ENCODE measurements at regions not wholly inside any gene's neighbourhood (a gene's known extent, or its start where the extent isn't known, plus 50 kb on each side); places are given as distances from the start of the nearest gene placed in this dataset.

DNA sequence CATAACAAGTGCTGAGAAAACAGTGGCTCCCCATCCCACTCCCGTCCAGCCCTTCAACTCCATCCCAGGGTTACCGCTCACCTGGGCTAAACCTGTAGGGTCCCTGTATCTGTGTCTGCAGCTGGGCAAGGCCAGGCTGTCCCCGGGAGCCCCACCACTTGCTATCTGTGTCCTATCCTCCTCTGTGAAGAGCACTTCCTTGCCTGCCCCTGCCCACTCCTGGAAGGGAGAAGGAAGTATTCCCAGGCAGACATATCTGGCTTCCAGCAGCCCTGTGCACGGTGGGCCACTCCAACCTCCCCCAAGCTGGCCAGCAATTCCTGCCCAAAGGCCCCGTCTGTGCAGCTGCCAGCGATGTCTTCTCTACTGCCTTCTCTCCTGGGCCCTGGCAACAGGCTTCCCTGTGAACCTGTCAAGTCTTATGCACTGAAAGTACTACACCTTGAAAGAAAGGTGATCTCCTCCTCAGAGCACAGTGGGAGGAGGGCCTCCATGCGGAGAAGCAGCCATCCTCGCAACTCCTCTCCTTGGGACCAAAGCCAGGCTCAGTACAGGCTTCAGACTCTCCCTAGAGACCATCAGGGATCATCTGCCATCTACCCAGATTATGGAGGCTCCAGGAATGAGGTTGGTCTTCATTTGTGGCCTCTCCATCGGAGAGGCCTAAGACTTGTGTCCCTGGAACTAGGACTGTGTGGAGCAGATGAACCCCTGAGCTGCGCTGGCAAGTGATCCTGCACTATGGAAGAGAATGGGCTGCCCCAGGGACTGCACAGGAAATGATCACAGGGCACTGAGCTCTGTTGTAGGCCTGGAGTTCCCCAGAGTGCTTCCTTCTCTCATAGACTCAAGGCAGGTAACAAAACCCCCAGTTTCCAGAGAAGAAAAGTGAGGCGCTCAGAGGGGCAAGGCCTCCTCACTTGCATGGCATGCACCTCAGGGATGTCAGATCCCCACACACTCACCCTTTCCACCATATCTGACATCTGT, 663.6 kb downstream of the BCL11B start:
- no peak for DNase-seq (ENCODE audit: low spot score)

GRCh38 chr14:98612434-98613200, 659.4 kb downstream of the BCL11B start:
- DNase-seq (ENCODE audit: low spot score): no peak

- DNase-seq (ENCODE audit: low spot score): no peak
Measured at GRCh38 chr14:98614741-98615140, 657.3 kb downstream of the BCL11B start.

- no peak for DNase-seq (ENCODE audit: low spot score)
Measured at GRCh38 chr14:98622208-98623051, 649.6 kb downstream of the BCL11B start.

DNA sequence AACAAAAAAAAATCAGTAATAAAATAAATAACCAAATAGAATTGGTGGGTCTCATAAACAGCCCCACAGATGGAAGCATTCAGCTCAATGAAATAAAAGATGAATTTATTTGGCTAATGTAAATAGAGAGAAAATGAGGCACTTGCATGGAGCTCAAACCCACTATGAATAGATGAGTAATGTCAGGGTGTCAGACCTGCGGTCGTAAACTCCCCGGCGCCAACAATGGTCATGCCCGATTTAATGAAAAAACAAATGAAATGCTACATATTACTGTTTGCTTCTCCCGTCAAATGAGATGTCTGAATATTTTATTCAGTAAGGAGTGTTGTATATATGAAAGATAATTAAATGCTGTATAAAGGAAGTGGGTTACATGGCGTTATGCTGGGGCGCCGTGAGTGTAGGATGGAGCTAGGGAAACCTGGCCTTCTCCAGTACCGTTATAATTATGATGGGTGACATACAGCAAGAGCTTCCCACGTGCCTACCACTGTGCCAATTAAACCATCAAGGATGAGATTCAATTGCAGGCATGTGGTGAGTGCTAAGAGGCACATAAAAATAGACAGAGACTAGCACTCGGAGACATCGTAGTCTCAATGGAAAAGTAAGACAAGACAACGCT, 648.1 kb downstream of the BCL11B start:
- DNase-seq (ENCODE audit: low spot score): no peak

GRCh38 chr14:98633380-98633779, 638.6 kb downstream of the BCL11B start:
- DNase-seq (ENCODE audit: low spot score): no peak

GRCh38 chr14:98634043-98634820, 637.8 kb downstream of the BCL11B start:
- no peak for DNase-seq (ENCODE audit: low spot score)

- DNase-seq (ENCODE audit: low spot score): no peak
Measured at GRCh38 chr14:98638366-98638765, 633.6 kb downstream of the BCL11B start.

DNA sequence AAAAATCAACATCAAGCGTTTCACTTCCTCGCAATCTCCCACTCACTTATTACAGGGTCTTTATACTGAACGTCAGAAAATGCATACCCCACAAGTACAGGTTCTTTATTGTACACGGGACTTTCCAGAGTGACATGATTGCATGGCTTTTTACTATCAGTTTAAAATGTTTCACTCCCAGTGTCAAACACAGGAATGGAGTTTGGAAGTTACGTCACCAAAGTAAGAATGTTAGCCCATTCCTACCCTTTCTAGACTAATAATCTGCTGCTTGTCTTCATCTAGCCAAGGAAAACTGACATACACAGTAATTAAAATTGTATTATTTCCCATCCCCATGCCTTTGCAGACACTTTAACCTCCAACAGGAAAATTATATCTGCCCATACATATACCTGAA, 624.2 kb downstream of the BCL11B start:
- DNase-seq (ENCODE audit: low spot score): no peak

DNA sequence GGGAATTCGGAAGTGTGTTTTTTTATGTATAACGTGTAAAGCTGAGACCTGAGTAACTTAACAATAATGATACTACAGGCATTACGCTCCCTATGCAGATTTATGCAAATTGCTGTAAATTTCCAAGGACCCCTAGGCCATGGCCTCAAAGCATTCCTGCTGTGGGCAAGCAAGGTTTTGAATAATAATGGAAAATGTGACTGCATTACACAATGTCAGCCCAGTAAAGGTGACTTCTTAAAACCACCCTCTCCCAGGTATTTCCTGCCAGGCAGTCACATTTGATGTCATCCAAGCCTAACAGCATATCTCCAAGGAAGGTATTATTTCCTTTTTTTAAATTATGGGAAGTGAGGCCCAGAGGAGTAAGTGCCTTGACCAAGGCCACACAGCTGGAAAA, 621.0 kb downstream of the BCL11B start:
- DNase-seq (ENCODE audit: low spot score): no peak

- DNase-seq (ENCODE audit: low spot score): no peak
Measured at GRCh38 chr14:98665007-98665406, 607.0 kb downstream of the BCL11B start.

DNA sequence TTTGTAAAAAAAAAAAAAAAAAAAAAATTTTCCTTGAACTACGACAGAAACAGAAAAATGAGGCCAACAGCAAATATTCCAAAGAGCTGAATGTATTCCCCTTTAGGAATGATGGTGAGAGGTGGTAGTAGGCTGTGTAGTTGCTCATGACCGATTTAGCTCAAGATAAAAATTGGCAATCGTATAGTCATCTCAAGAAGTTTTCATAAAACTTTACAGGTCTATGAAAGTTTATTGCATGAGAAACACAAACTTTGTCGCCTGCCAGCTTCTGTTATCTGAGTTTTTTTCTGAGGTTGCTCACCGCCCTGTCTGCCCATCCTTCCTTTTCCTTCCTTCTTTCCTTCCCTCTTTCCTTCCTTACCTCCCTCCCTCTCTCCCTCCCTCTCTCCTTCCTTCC, 605.5 kb downstream of the BCL11B start:
- no peak for DNase-seq (ENCODE audit: low spot score)

DNA sequence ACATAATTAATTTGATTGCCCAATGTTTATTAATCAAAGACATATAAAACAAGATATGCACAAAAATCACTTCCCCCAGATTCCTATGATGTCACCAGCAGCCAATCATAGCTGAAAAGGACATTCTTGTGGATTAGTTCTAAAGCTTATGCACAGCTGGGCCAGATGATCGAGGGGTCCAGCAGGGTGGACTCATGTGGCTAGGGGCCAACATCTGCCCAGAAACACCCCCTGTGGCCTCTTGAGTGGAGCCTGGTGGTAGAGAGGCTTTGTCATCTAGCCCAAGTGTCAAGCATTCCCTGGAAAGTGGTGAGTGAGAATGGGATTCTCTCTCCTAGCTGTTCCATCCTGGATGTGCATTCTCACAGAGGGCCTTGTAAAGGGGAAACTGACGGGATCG, 590.0 kb downstream of the BCL11B start:
- DNase-seq (ENCODE audit: low spot score): no peak

DNA sequence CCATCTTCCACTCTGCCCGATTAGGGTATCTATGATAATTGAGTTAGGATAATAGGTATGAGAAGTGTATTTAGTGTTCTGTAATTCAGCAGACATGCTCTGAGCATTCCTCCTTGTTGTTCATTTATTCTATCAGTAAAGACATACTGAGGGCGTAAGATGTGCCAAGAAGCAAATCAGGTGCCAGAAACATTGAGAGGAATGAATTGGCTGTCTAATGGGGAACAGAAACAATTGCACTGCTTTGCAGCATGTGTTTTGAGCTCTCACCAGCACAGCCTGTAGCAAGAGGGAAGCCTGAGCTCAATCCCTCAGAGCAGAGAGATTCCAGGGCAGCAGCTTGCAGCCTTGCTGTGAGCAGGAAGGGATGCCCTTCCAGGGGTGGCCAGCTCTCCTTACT, 589.3 kb downstream of the BCL11B start:
- DNase-seq (ENCODE audit: low spot score): no peak

GRCh38 chr14:98684468-98684867, 587.5 kb downstream of the BCL11B start:
- no peak for DNase-seq (ENCODE audit: low spot score)

DNA sequence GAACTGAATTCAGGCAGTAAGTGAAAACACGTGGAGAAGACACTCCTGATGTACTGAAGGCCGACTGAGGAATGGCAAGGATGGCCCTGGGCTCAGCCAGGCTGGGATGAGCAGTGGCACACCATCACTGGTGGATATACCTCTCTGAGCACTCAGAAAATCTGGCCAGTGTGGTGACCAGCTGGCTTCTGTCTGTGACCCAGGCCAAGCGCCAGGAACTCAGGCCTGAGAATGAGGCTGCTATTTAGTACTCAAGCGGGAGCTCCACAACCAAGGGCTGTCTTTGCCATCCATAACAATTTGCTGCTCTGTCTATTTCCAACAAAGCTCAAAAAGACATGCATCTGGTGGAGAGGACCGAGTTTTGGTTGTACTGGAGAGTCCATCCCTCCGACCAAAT, 586.3 kb downstream of the BCL11B start:
- DNase-seq (ENCODE audit: low spot score): no peak

DNA sequence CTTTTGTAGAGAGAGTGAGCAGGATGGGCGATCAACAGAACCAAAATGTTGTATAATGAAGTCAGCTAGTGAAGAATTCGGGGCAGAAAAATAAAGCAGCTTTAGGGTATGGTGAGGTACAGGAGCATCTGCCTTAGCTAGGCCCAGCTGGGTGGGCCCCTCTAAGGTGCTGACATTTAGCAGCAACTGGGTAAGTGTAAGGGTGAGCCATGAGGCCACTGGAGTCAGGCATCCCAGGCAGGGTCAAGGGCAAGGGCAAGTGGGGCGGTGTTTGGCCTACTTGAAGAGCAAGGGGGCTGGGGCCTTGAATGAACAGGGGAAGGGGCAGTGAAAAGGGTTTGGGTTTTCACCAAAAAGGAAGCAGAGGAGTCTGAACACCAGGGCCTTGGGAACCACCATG, 583.6 kb downstream of the BCL11B start:
- DNase-seq (ENCODE audit: low spot score): no peak

DNA sequence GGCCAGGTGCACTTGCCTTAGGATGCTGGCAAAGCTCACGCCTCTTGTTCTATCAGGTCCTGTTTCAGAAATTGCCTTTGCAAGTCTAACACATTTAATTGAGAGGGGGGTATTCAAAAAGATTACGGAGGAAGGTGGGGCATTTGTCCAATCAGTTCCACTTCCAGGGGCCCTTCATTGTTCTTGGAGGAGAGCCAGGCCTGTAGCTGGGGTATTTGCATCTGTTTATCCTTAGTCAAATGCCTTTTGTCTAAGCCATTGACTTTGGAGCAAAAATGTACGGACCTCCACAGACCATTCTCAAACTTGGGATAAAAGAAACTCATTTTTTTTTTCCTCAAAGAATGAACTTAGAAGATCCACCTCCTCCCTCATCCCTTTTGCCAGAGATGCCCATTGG, 582.0 kb downstream of the BCL11B start:
- DNase-seq (ENCODE audit: low spot score): no peak

GRCh38 chr14:98692832-98693231, 579.2 kb downstream of the BCL11B start:
- no peak for DNase-seq (ENCODE audit: low spot score)

DNA sequence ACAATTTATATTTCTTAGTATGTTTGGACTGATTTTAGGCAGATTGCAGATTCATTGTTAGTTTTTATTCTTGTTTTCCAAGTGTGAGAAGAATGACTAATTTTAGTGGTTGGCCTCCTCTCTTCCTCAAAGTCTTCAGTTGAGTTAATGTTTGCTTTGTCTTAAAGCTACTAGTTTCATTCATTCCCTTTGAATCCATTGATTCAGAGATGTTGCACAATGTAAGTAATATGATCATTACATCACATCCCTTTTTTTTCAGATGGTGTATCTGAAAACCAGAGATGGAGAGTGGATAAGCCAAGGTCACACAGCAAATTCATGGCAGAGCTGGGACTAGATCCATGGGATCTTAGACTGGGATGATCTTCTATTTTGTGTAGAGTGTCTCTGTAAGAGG, 577.5 kb downstream of the BCL11B start:
- DNase-seq (ENCODE audit: low spot score): no peak

- DNase-seq (ENCODE audit: low spot score): no peak
Measured at GRCh38 chr14:98695809-98696208, 576.2 kb downstream of the BCL11B start.

Data from ureter (tissue), 1 donor.